ENCODE measurements at regions not wholly inside any gene's neighbourhood (a gene's known extent, or its start where the extent isn't known, plus 50 kb on each side); places are given as distances from the start of the nearest gene placed in this dataset.

- H3K9ac ChIP-seq (ENCODE audit: low read depth, low read length, poor library complexity): no peak overlapping the region
- no CpG with 5 or more reads among the region's 5 CpGs for WGBS, 2 donors (ENCODE audit: extremely low coverage in 2 of 2, insufficient read length in 2 of 2, insufficient replicate concordance in 1 of 2)
These were observed 419.4 kb upstream of the CELF2 start for GRCh38 chr10:10598297-10598696.

GRCh38 chr10:10600004-10600403, 417.7 kb upstream of the CELF2 start:
- no peak overlapping the region for H3K27ac ChIP-seq (replicated peaks; ENCODE audit: low read length)
- H3K36me3 ChIP-seq (replicated peaks in 1 of 2; ENCODE audit: control insufficient read depth in 2 of 2, insufficient read depth in 2 of 2, low read length in 2 of 2): no peaks in the 10 kb centered on the region
- no peak overlapping the region for H3K9ac ChIP-seq (ENCODE audit: low read depth, low read length, poor library complexity)
- H3K27me3 ChIP-seq (ENCODE audit: control insufficient read depth in 3 of 3, insufficient read depth in 3 of 3, low read depth in 1 of 3, low read length in 3 of 3): peaks cover 0 to 2% (median 0%) of the 10 kb centered on the region in 3 experiments
- no peak overlapping the region for H3K4me3 ChIP-seq (ENCODE audit: low read length in 2 of 2)
- H2BK12ac ChIP-seq (ENCODE audit: low read length): no peak overlapping the region
- no peaks in the 10 kb centered on the region for H3K9me3 ChIP-seq (replicated peaks in 1 of 2; ENCODE audit: control insufficient read depth in 2 of 2, insufficient read depth in 1 of 2, low read depth in 1 of 2, low read length in 2 of 2)
- no peaks in the 10 kb centered on the region for H3K4me1 ChIP-seq (ENCODE audit: control insufficient read depth in 2 of 2, insufficient read depth in 1 of 2, low read depth in 1 of 2, low read length in 2 of 2)
- H2BK120ac ChIP-seq (ENCODE audit: low read depth, low read length): no peak overlapping the region
- H4K8ac ChIP-seq (ENCODE audit: low read depth, low read length): no peak overlapping the region
- no peak overlapping the region for H2BK15ac ChIP-seq (ENCODE audit: low read length)
- H2AK5ac ChIP-seq (ENCODE audit: low read depth, low read length): no peak overlapping the region
- no peak overlapping the region for H3K14ac ChIP-seq (ENCODE audit: low read length)
- no peak overlapping the region for H2AFZ ChIP-seq (ENCODE audit: low read length)
- no peak overlapping the region for H3K18ac ChIP-seq (ENCODE audit: low read length)
- no peaks in the 10 kb centered on the region for H3K79me1 ChIP-seq (ENCODE audit: low read depth, low read length)
- no peak overlapping the region for H2BK5ac ChIP-seq (ENCODE audit: low read length)
- no peak for DNase-seq (ENCODE audit: low spot score)
- no peak overlapping the region for H4K91ac ChIP-seq (ENCODE audit: low read depth, low read length, poor library complexity)
- no peak overlapping the region for H3K23ac ChIP-seq (ENCODE audit: low read depth, low read length, poor library complexity)
- H3K4me2 ChIP-seq (ENCODE audit: insufficient read depth, low read length, poor library complexity, severe bottlenecking): no peak overlapping the region
- no peak overlapping the region for H3K4ac ChIP-seq (ENCODE audit: low read length)
- no CpG with 5 or more reads among the region's 5 CpGs for WGBS, 2 donors (ENCODE audit: extremely low coverage in 2 of 2, insufficient read length in 2 of 2, insufficient replicate concordance in 1 of 2)

More at GRCh38 chr10:10598297-10598696, 419.4 kb upstream of the CELF2 start:
- H2BK120ac ChIP-seq (ENCODE audit: low read depth, low read length): no peak overlapping the region
- DNase-seq (ENCODE audit: low spot score): no peak
- no peak overlapping the region for H3K4me3 ChIP-seq (ENCODE audit: low read length in 2 of 2)
- no peak overlapping the region for H2BK15ac ChIP-seq (ENCODE audit: low read length)
- H3K18ac ChIP-seq (ENCODE audit: low read length): no peak overlapping the region
- no peaks in the 10 kb centered on the region for H3K9me3 ChIP-seq (replicated peaks in 1 of 2; ENCODE audit: control insufficient read depth in 2 of 2, insufficient read depth in 1 of 2, low read depth in 1 of 2, low read length in 2 of 2)
- peaks cover 0 to 2% (median 0%) of the 10 kb centered on the region in 3 experiments for H3K27me3 ChIP-seq (ENCODE audit: control insufficient read depth in 3 of 3, insufficient read depth in 3 of 3, low read depth in 1 of 3, low read length in 3 of 3)
- H3K27ac ChIP-seq (replicated peaks; ENCODE audit: low read length): no peak overlapping the region
- H2AFZ ChIP-seq (ENCODE audit: low read length): no peak overlapping the region
- H3K4me1 ChIP-seq (ENCODE audit: control insufficient read depth in 2 of 2, insufficient read depth in 1 of 2, low read depth in 1 of 2, low read length in 2 of 2): no peaks in the 10 kb centered on the region
- no peak overlapping the region for H2BK12ac ChIP-seq (ENCODE audit: low read length)
- H2AK5ac ChIP-seq (ENCODE audit: low read depth, low read length): no peak overlapping the region
- no peak overlapping the region for H2BK5ac ChIP-seq (ENCODE audit: low read length)
- H3K36me3 ChIP-seq (replicated peaks in 1 of 2; ENCODE audit: control insufficient read depth in 2 of 2, insufficient read depth in 2 of 2, low read length in 2 of 2): no peaks in the 10 kb centered on the region
- no peak overlapping the region for H3K4me2 ChIP-seq (ENCODE audit: insufficient read depth, low read length, poor library complexity, severe bottlenecking)
- no peak overlapping the region for H3K14ac ChIP-seq (ENCODE audit: low read length)
- no peak overlapping the region for H3K23ac ChIP-seq (ENCODE audit: low read depth, low read length, poor library complexity)
- no peak overlapping the region for H4K91ac ChIP-seq (ENCODE audit: low read depth, low read length, poor library complexity)
- H4K8ac ChIP-seq (ENCODE audit: low read depth, low read length): no peak overlapping the region
- no peaks in the 10 kb centered on the region for H3K79me1 ChIP-seq (ENCODE audit: low read depth, low read length)
- H3K4ac ChIP-seq (ENCODE audit: low read length): no peak overlapping the region

GRCh38 chr10:10605551-10606081, 412.1 kb upstream of the CELF2 start:
- H3K4ac ChIP-seq (ENCODE audit: low read length): no peak overlapping the region
- no peak overlapping the region for H3K4me2 ChIP-seq (ENCODE audit: insufficient read depth, low read length, poor library complexity, severe bottlenecking)
- H4K8ac ChIP-seq (ENCODE audit: low read depth, low read length): no peak overlapping the region
- no peak overlapping the region for H2AFZ ChIP-seq (ENCODE audit: low read length)
- no peak overlapping the region for H3K9ac ChIP-seq (ENCODE audit: low read depth, low read length, poor library complexity)
- H3K4me1 ChIP-seq (ENCODE audit: control insufficient read depth in 2 of 2, insufficient read depth in 1 of 2, low read depth in 1 of 2, low read length in 2 of 2): no peaks in the 10 kb centered on the region
- no peaks in the 10 kb centered on the region for H3K36me3 ChIP-seq (replicated peaks in 1 of 2; ENCODE audit: control insufficient read depth in 2 of 2, insufficient read depth in 2 of 2, low read length in 2 of 2)
- H3K4me3 ChIP-seq (ENCODE audit: low read length in 2 of 2): no peak overlapping the region
- H2AK5ac ChIP-seq (ENCODE audit: low read depth, low read length): no peak overlapping the region
- no peak overlapping the region for H4K91ac ChIP-seq (ENCODE audit: low read depth, low read length, poor library complexity)
- H2BK5ac ChIP-seq (ENCODE audit: low read length): no peak overlapping the region
- H3K14ac ChIP-seq (ENCODE audit: low read length): no peak overlapping the region
- no peaks in the 10 kb centered on the region for H3K9me3 ChIP-seq (replicated peaks in 1 of 2; ENCODE audit: control insufficient read depth in 2 of 2, insufficient read depth in 1 of 2, low read depth in 1 of 2, low read length in 2 of 2)
- no peak overlapping the region for H3K23ac ChIP-seq (ENCODE audit: low read depth, low read length, poor library complexity)
- no CpG with 5 or more reads among the region's 9 CpGs for WGBS, 2 donors (ENCODE audit: extremely low coverage in 2 of 2, insufficient read length in 2 of 2, insufficient replicate concordance in 1 of 2)
- no peaks in the 10 kb centered on the region for H3K79me1 ChIP-seq (ENCODE audit: low read depth, low read length)
- H3K18ac ChIP-seq (ENCODE audit: low read length): no peak overlapping the region
- no peaks in the 10 kb centered on the region for H3K27me3 ChIP-seq (ENCODE audit: control insufficient read depth in 3 of 3, insufficient read depth in 3 of 3, low read depth in 1 of 3, low read length in 3 of 3)
- DNase-seq (ENCODE audit: low spot score): no peak
- H3K27ac ChIP-seq (replicated peaks; ENCODE audit: low read length): no peak overlapping the region
- no peak overlapping the region for H2BK120ac ChIP-seq (ENCODE audit: low read depth, low read length)
- no peak overlapping the region for H2BK15ac ChIP-seq (ENCODE audit: low read length)
- no peak overlapping the region for H2BK12ac ChIP-seq (ENCODE audit: low read length)

- Histone ChIP-seq H3K4me2 (ENCODE audit: insufficient read depth, low read length, poor library complexity, severe bottlenecking) (no peak overlapping the region), H3K23ac (ENCODE audit: low read depth, low read length, poor library complexity) (no peak overlapping the region), H3K18ac (ENCODE audit: low read length) (no peak overlapping the region), H4K8ac (ENCODE audit: low read depth, low read length) (no peak overlapping the region), H3K9ac (ENCODE audit: low read depth, low read length, poor library complexity) (no peak overlapping the region), H3K36me3 (replicated peaks in 1 of 2; ENCODE audit: control insufficient read depth in 2 of 2, insufficient read depth in 2 of 2, low read length in 2 of 2) (no peaks in the 10 kb centered on the region), H4K91ac (ENCODE audit: low read depth, low read length, poor library complexity) (no peak overlapping the region), H3K27ac (replicated peaks; ENCODE audit: low read length) (no peak overlapping the region), H3K4ac (ENCODE audit: low read length) (no peak overlapping the region), H3K27me3 (ENCODE audit: control insufficient read depth in 3 of 3, insufficient read depth in 3 of 3, low read depth in 1 of 3, low read length in 3 of 3) (no peaks in the 10 kb centered on the region), H3K4me3 (ENCODE audit: low read length in 2 of 2) (no peak overlapping the region), H2BK120ac (ENCODE audit: low read depth, low read length) (no peak overlapping the region), H3K4me1 (ENCODE audit: control insufficient read depth in 2 of 2, insufficient read depth in 1 of 2, low read depth in 1 of 2, low read length in 2 of 2) (no peaks in the 10 kb centered on the region), H3K14ac (ENCODE audit: low read length) (no peak overlapping the region), H2AK5ac (ENCODE audit: low read depth, low read length) (no peak overlapping the region), H3K9me3 (replicated peaks in 1 of 2; ENCODE audit: control insufficient read depth in 2 of 2, insufficient read depth in 1 of 2, low read depth in 1 of 2, low read length in 2 of 2) (no peaks in the 10 kb centered on the region), H3K79me1 (ENCODE audit: low read depth, low read length) (no peaks in the 10 kb centered on the region), H2BK15ac (ENCODE audit: low read length) (no peak overlapping the region), H2BK5ac (ENCODE audit: low read length) (no peak overlapping the region), H2BK12ac (ENCODE audit: low read length) (no peak overlapping the region), H2AFZ (ENCODE audit: low read length) (no peak overlapping the region)
- no peak for DNase-seq (ENCODE audit: low spot score)
- WGBS, 2 donors (ENCODE audit: extremely low coverage in 2 of 2, insufficient read length in 2 of 2, insufficient replicate concordance in 1 of 2): no CpG with 5 or more reads among the region's 8 CpGs
These were observed 408.2 kb upstream of the CELF2 start for GRCh38 chr10:10609379-10609955.

Measured in neuronal stem cell (in vitro differentiated cells).